ENCODE measurements at regions not wholly inside any gene's neighbourhood (a gene's known extent, or its start where the extent isn't known, plus 50 kb on each side); places are given as distances from the start of the nearest gene placed in this dataset.

GRCh38 chr5:36744773-36745589, 131.6 kb upstream of the NIPBL start:
- Histone ChIP-seq H3K4me3 (peak overlapping the region; percentile 91), H3K27ac (ENCODE audit: low read depth) (peak overlapping the region; percentile 98), H3K27me3 (ENCODE audit: insufficient read depth) (0 out of 2 replicates have a peak, but pooled peaks cover 4% of the 10 kb centered on the region), H3F3A (replicated peaks; ENCODE audit: low read depth) (peaks cover 4% of the 10 kb centered on the region; the same call in 1 of the 2 replicates), H3K4me2 (peak overlapping the region; percentile 96), H3K79me2 (replicated peaks; ENCODE audit: insufficient read depth) (no peaks in the 10 kb centered on the region), H3K9me2 (ENCODE audit: insufficient read depth) (no peaks in the 10 kb centered on the region), H4K20me1 (replicated peaks; ENCODE audit: insufficient read depth) (no peaks in the 10 kb centered on the region), H2AFZ (peak overlapping the region; percentile 92), H3K36me3 (ENCODE audit: insufficient read depth) (no peaks in the 10 kb centered on the region), H3K4me1 (ENCODE audit: insufficient read depth) (peaks cover 26% of the 10 kb centered on the region)
- peak; percentile 98 for DNase-seq (ENCODE audit: low spot score)
- TF ChIP-seq EZH2phosphoT487 (IDR thresholded peaks at IDR 0.05; ENCODE audit: unreplicated experiment), result no peak
- TF ChIP-seq ZNF114 (CRISPR knock-in tag; IDR thresholded peaks at IDR 0.05), result no peak
- TF ChIP-seq, protein P1, sequence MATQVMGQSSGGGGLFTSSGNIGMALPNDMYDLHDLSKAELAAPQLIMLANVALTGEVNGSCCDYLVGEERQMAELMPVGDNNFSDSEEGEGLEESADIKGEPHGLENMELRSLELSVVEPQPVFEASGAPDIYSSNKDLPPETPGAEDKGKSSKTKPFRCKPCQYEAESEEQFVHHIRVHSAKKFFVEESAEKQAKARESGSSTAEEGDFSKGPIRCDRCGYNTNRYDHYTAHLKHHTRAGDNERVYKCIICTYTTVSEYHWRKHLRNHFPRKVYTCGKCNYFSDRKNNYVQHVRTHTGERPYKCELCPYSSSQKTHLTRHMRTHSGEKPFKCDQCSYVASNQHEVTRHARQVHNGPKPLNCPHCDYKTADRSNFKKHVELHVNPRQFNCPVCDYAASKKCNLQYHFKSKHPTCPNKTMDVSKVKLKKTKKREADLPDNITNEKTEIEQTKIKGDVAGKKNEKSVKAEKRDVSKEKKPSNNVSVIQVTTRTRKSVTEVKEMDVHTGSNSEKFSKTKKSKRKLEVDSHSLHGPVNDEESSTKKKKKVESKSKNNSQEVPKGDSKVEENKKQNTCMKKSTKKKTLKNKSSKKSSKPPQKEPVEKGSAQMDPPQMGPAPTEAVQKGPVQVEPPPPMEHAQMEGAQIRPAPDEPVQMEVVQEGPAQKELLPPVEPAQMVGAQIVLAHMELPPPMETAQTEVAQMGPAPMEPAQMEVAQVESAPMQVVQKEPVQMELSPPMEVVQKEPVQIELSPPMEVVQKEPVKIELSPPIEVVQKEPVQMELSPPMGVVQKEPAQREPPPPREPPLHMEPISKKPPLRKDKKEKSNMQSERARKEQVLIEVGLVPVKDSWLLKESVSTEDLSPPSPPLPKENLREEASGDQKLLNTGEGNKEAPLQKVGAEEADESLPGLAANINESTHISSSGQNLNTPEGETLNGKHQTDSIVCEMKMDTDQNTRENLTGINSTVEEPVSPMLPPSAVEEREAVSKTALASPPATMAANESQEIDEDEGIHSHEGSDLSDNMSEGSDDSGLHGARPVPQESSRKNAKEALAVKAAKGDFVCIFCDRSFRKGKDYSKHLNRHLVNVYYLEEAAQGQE (IDR thresholded peaks at IDR 0.05; ENCODE audit: unreplicated experiment), result no peak
- no peak for TF ChIP-seq EZH2 (IDR thresholded peaks at IDR 0.05; ENCODE audit: low read depth, unreplicated experiment)
- peak; percentile 65 for TF ChIP-seq POLR2AphosphoS5 (IDR thresholded peaks at IDR 0.05; ENCODE audit: low read depth)
- TF ChIP-seq ZNF462 (CRISPR knock-in tag; IDR thresholded peaks at IDR 0.05), result no peak
- peak in 1 of 2 experiments; percentile 67; a peak in 1 of 4 replicates for TF ChIP-seq CTCF (conservative IDR thresholded peaks at IDR 0.05; ENCODE audit: low read depth in 2 of 2)
- TF ChIP-seq, protein P2, sequence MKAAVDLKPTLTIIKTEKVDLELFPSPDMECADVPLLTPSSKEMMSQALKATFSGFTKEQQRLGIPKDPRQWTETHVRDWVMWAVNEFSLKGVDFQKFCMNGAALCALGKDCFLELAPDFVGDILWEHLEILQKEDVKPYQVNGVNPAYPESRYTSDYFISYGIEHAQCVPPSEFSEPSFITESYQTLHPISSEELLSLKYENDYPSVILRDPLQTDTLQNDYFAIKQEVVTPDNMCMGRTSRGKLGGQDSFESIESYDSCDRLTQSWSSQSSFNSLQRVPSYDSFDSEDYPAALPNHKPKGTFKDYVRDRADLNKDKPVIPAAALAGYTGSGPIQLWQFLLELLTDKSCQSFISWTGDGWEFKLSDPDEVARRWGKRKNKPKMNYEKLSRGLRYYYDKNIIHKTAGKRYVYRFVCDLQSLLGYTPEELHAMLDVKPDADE (IDR thresholded peaks at IDR 0.05), result no peak
- TF ChIP-seq CREB1 (CRISPR knock-in tag; IDR thresholded peaks at IDR 0.05; ENCODE audit: low read depth), result peak; percentile 73
- no peak for TF ChIP-seq JUNB (IDR thresholded peaks at IDR 0.05; ENCODE audit: unreplicated experiment)
- peak; percentile 63 for TF ChIP-seq ZNF331 (CRISPR knock-in tag; IDR thresholded peaks at IDR 0.05; ENCODE audit: low read depth)
- TF ChIP-seq STAT1 (IDR thresholded peaks at IDR 0.05; ENCODE audit: unreplicated experiment), result no peak
- 0 out of 2 replicates have a peak, but pooled peaks have one; percentile 54 for TF ChIP-seq NANOG (IDR thresholded peaks at IDR 0.05; ENCODE audit: borderline replicate concordance)
- peak overlapping the region; percentile 99 for H3K27ac Mint-ChIP-seq
- H3K27me3 Mint-ChIP-seq (ENCODE audit: insufficient read depth, low read depth, poor library complexity), result peaks cover 1% of the 10 kb centered on the region
- no peaks in the 10 kb centered on the region for H3K36me3 Mint-ChIP-seq (ENCODE audit: low read depth)
- ATAC-seq, result peak; percentile 88
- peak overlapping the region; percentile 94 for H3K4me3 Mint-ChIP-seq
- H3K4me1 Mint-ChIP-seq, result peaks cover 33% of the 10 kb centered on the region
- peaks cover 2% of the 10 kb centered on the region; the same call in 2 of the 3 replicates for H3K9me3 Mint-ChIP-seq
